ENCODE measurements at regions not wholly inside any gene's neighbourhood (a gene's known extent, or its start where the extent isn't known, plus 50 kb on each side); places are given as distances from the start of the nearest gene placed in this dataset.

GRCh38 chr10:83050815-83051214 lies 1088.5 kb upstream of the GHITM start:
- no peaks in the 10 kb centered on the region for H3F3A ChIP-seq (ENCODE audit: insufficient read depth)
- no peak overlapping the region for H3K4me3 ChIP-seq (ENCODE audit: insufficient read depth, low read length, poor library complexity, severe bottlenecking)
- no peaks in the 10 kb centered on the region for H3K9me2 ChIP-seq (replicated peaks; ENCODE audit: insufficient read depth, low read length)
- H3K9ac ChIP-seq (ENCODE audit: low read length), result no peak overlapping the region
- H4K20me1 ChIP-seq (ENCODE audit: low read depth, low read length), result no peaks in the 10 kb centered on the region
- no peaks in the 10 kb centered on the region for H3K9me3 ChIP-seq (ENCODE audit: insufficient read depth, low read length)
- no peak for TF ChIP-seq CTCF (IDR thresholded peaks at IDR 0.05; ENCODE audit: insufficient read depth, low read length, poor library complexity, severe bottlenecking)
- no peak for TF ChIP-seq EZH2phosphoT487 (conservative IDR thresholded peaks at IDR 0.05; ENCODE audit: low read length)
- H3K79me2 ChIP-seq (ENCODE audit: insufficient read depth, low read length), result no peaks in the 10 kb centered on the region
- H3K4me2 ChIP-seq (ENCODE audit: low read depth, low read length, poor library complexity, severe bottlenecking), result no peak overlapping the region
- no peak overlapping the region for H2AFZ ChIP-seq (ENCODE audit: low read depth, low read length, severe bottlenecking)
- no peaks in the 10 kb centered on the region for H3K27me3 ChIP-seq (ENCODE audit: low read length)
- no peaks in the 10 kb centered on the region for H3K36me3 ChIP-seq (ENCODE audit: low read length)
- no peak overlapping the region for H3K27ac ChIP-seq (ENCODE audit: low read depth, low read length)

- Histone ChIP-seq H3K27ac (ENCODE audit: low read depth, low read length) (no peak overlapping the region), H4K20me1 (ENCODE audit: low read depth, low read length) (no peaks in the 10 kb centered on the region), H3K9me2 (replicated peaks; ENCODE audit: insufficient read depth, low read length) (no peaks in the 10 kb centered on the region), H3K79me2 (ENCODE audit: insufficient read depth, low read length) (no peaks in the 10 kb centered on the region), H3K9me3 (ENCODE audit: insufficient read depth, low read length) (no peaks in the 10 kb centered on the region), H3K36me3 (ENCODE audit: low read length) (no peaks in the 10 kb centered on the region), H3K27me3 (ENCODE audit: low read length) (no peaks in the 10 kb centered on the region), H2AFZ (ENCODE audit: low read depth, low read length, severe bottlenecking) (no peak overlapping the region), H3K4me3 (ENCODE audit: insufficient read depth, low read length, poor library complexity, severe bottlenecking) (no peak overlapping the region), H3K4me2 (ENCODE audit: low read depth, low read length, poor library complexity, severe bottlenecking) (no peak overlapping the region), H3F3A (ENCODE audit: insufficient read depth) (no peaks in the 10 kb centered on the region), H3K9ac (ENCODE audit: low read length) (no peak overlapping the region)
- TF ChIP-seq CTCF (IDR thresholded peaks at IDR 0.05; ENCODE audit: insufficient read depth, low read length, poor library complexity, severe bottlenecking), result no peak
- TF ChIP-seq EZH2phosphoT487 (conservative IDR thresholded peaks at IDR 0.05; ENCODE audit: low read length), result no peak
Measured at GRCh38 chr10:83062871-83063270, 1076.4 kb upstream of the GHITM start.

- no peaks in the 10 kb centered on the region for H4K20me1 ChIP-seq (ENCODE audit: low read depth, low read length)
- H3K9me2 ChIP-seq (replicated peaks; ENCODE audit: insufficient read depth, low read length), result no peaks in the 10 kb centered on the region
- H3K4me2 ChIP-seq (ENCODE audit: low read depth, low read length, poor library complexity, severe bottlenecking), result no peak overlapping the region
- no peak overlapping the region for H3K27ac ChIP-seq (ENCODE audit: low read depth, low read length)
- no peaks in the 10 kb centered on the region for H3K79me2 ChIP-seq (ENCODE audit: insufficient read depth, low read length)
- no peak overlapping the region for H2AFZ ChIP-seq (ENCODE audit: low read depth, low read length, severe bottlenecking)
- no peak overlapping the region for H3K4me3 ChIP-seq (ENCODE audit: insufficient read depth, low read length, poor library complexity, severe bottlenecking)
- no peak overlapping the region for H3K9ac ChIP-seq (ENCODE audit: low read length)
- no peaks in the 10 kb centered on the region for H3F3A ChIP-seq (ENCODE audit: insufficient read depth)
- H3K36me3 ChIP-seq (ENCODE audit: low read length), result no peaks in the 10 kb centered on the region
- no peaks in the 10 kb centered on the region for H3K27me3 ChIP-seq (ENCODE audit: low read length)
- no peak for TF ChIP-seq EZH2phosphoT487 (conservative IDR thresholded peaks at IDR 0.05; ENCODE audit: low read length)
- no peak for TF ChIP-seq CTCF (IDR thresholded peaks at IDR 0.05; ENCODE audit: insufficient read depth, low read length, poor library complexity, severe bottlenecking)
- H3K9me3 ChIP-seq (ENCODE audit: insufficient read depth, low read length), result no peaks in the 10 kb centered on the region
Measured at GRCh38 chr10:83073472-83073871, 1065.8 kb upstream of the GHITM start.

Measured in SU-DHL-6 (cell line).